GM21360 (cell line): ENCODE measurements at regions not wholly inside any gene's neighbourhood (a gene's known extent, or its start where the extent isn't known, plus 50 kb on each side); places are given as distances from the start of the nearest gene placed in this dataset.

Source experiments
- ATAC-seq: cut with Tn5 transposase; IDR thresholded peaks from one replicate; pipeline ENCODE4 v1.9.1; 2021; ENCODE audit warnings: mild to moderate bottlenecking, moderate library complexity; ENCODE audit not compliant: unreplicated experiment

DNA sequence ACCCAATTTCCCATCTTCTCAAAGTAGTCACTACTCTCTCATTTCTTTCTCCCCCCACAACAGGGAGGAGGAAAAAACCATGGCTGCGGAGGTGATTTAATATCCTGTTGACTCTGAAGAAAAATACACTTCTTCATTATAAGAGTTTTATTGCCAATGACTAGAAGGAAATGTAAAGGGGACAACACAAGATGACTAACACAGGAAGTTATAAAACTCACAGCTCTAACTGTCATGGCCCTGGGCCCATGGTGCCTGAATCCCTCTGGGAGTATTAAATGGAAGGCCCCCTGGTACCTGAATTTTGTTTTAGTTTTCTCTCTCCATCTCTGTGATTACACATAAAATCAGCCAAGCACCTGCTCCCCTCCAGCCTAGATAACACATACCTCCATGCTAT lies 352.8 kb upstream of the FAT3 start:
- ATAC-seq, result no peak

DNA sequence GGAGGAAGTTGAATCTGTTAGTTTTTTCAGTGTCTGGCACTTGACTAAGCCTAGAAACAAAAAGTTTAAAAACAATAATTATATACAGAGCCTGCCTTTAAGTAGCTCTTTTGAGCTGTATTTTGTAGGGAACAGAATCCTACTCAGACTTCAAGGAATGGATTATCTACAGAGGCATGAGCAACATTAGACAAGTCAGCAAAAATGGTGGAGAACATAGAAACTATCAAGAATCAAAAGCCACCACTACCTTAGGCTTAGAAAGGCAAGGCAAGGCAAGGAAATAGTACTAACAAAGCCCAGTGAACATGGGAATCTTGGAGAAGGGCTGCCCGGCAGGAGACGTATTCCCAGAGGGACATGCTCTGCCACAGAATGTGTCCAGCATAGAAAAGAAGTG lies 353.6 kb upstream of the FAT3 start:
- no peak for ATAC-seq

DNA sequence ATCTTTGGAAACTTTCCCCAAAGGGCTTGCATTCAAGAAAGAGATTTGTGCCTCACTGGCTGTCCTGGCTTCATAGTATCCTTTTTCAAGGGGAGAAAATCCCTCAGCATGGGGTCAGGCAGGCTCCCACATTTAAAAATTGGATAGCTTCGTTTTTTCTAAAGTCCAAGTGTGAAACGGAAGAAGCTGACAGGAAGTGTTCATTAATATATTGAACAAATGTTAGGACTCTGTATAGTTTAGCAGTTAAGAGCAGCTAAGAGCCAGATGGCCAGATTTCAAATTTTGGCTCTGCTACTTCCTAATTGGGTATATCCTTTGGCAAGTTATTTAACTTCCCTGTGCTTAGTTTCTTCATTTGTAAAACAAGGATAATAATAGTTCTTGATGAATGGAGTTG lies 354.9 kb upstream of the FAT3 start:
- no peak for ATAC-seq

DNA sequence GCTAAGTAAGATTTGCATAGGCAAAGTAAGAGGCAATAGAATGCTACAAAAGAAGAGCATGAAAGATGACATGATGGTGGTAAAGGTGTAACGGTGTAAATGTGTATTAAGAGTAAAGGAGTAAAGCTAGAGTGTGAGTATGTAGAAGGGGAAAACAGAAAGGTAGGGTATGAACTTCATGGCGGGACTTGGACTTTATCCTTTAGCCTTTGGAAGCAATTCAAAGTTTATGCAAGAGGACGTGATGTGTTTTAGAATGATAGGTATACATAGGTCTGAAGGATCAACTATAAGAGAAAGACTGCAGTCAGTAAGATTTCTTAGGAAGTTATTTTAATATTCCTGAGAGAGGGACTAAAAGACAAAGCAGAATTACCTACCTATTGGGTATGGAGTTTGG lies 358.0 kb upstream of the FAT3 start:
- no peak for ATAC-seq

DNA sequence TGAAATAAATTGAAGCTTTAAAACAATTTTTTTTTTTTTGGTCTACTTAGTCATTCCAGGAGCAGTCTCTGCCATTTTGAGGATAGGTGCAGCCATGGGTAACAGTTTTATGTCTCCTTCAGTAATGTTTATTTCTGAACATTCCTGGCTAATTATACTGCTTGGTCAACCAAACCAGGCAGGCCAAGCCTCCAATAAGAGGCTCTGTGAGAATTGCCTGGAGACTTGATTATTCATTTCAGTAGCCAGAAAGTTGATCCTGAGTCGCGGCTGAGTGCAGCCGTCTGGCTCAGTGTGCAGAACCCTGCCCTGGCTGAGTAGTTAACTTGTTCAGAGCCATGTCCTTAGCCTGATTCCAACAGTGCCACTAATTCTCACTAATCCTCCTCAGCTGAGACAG lies 364.0 kb upstream of the FAT3 start:
- ATAC-seq, result no peak

DNA sequence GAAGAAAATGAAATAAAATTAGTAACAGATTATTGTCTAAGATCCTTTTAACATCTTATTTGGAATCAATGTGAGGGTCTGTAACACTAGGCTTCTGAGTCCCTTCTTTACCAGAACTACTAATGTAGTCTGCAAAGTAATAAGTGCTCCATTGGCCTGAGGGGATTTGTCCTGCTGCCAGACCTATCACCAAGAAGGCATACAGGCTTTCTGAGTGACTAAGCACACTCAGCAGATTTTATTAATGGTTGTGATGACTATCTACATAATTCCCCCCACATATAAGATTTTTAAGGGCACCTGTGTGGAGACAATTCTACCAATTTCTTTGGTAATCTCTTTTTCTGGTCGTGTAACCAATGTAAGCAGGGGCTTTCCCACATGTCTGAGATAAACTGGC lies 365.0 kb upstream of the FAT3 start:
- ATAC-seq, result no peak

DNA sequence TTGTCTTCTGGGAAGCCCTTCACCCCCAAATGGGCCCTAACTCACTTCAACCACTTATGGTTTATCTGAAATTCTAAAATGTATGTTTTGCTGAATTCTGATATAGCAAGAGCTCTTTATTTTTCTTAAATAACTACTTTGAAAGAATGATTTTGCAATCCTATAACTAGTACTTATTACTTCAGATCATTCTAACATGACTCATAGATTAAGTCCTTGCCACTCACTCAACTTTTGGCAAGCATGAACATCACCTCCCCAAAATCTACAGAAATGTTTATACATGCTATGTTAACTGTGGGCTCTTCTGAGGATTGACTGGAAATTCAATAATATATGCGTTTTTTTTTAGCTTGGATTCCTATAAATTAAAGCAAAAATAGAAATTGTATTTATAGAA lies 367.4 kb upstream of the FAT3 start:
- ATAC-seq, result no peak

DNA sequence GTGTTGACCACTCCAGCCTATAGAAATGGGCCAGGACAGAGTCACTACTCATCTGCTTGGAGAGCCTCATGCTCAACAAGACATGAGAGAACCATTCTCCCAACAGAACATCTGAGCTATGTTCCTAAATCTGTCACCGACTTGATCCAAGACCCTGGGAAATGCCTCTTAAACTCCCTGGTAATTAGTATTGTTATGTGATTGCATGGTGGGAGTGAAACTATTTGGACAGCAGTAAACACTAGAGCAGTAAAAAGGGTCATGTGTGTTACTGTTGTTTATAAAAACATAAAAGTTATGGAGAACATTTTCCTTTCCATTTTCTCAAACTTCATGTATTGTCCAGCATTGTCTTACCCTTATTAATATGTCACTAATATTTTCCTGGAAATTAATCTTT lies 369.8 kb upstream of the FAT3 start:
- no peak for ATAC-seq

DNA sequence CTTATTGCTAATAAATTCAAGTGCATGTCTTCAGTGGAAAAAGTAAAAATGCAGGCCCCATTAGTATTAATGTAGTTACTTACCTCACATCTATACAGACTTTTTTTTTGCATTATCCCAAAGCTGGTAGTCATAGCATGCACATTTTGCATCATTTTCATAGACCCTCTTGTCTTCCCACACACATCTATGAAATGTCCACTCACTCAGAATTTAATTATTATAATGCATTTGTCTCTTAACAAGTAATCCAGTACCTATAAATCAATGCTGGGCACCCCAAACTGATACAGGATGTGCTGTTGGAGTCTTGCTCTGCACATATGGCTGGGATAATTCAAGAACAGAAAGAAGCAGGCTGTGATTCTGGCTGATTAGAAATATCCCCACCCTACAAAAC lies 370.4 kb upstream of the FAT3 start:
- ATAC-seq, result no peak

DNA sequence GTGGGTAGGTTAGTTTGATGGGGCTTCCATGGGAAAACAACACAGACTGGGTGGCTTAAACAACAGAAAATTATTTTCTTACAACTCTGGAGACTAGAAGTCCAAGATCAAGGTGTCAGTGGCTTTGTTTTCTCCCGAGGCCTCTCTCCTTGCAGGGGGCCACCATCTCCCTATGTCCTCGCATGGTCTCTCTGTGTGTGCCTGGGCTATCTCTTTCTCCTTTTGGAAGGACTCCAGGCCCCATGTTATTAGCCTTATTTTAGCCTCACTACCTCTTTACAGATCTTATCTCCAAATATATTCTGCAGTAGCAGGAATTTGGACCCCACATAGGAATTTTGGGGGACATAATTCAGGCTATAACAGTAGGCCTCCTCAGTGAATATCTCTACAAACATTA lies 372.7 kb upstream of the FAT3 start:
- ATAC-seq, result no peak

DNA sequence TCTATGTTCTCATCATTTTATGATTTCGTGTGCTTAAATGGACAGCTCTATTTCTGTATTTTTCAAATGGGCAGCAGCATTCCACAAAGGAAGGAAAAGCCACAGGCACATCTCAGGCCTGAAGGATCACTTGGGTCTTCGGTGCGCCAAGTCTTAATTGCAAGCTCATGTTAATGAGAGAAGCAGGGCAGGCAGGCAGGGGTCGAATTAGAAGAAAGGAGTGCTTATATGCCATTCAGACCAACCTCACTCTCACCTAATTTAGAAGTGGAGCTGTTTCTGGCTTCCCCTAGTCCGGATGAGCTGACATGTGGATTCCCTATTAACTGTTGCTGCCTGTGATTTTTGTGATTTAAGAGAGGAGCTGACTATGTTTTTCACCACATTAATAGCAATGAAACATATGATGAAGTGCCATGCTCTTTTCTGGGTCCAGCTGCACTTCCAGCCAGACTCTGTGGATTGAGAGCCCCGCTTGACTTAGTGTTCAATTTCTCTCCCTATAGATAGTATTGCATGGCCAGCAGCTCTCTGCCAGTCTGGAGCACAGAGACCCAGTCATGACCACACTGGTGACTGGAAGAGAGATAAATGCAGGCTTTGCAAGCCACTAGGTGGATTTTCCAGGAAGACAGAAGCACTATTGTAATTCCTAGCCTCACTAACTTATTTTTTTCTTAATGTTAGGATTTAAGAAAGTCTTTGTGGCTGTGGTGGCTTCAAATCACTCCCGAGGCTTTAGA lies 373.9 kb upstream of the FAT3 start:
- ATAC-seq, result no peak

DNA sequence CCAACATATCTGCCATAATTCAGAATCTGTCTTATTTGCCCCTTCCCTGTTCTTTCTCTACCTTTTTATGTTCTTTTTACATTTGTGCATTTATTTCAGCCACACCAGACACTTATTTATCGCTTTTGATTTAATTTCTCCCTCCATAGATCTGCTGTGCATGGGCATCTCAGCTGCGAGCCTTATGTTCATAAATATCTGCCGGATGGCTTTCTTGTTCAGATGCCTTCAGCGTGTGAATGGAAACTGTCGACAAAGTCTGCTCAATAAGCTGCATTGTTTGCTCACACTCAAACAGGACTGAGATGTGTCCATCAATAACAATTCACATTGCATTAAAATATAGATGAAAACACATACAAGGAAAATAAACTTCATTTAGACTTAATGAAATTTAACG lies 374.6 kb upstream of the FAT3 start:
- no peak for ATAC-seq

DNA sequence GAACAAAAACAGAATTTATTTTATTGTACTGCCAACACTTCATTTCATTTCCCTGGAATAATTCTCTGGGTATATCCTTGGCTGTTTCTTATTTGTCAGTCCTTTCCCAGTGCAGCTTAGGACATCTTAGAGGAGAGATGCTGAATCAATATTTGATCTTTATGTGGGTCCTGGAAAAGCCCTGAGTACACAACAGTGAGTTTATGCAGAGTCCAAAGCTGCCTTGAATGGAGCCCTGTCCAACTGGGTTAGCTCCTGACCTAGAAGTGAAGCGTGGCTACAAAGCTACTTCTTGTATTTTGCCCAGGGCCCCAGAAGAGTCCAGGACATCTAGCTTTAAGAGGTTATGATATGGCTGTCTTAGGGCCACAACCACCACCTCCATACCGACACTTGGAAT lies 378.0 kb upstream of the FAT3 start:
- no peak for ATAC-seq

DNA sequence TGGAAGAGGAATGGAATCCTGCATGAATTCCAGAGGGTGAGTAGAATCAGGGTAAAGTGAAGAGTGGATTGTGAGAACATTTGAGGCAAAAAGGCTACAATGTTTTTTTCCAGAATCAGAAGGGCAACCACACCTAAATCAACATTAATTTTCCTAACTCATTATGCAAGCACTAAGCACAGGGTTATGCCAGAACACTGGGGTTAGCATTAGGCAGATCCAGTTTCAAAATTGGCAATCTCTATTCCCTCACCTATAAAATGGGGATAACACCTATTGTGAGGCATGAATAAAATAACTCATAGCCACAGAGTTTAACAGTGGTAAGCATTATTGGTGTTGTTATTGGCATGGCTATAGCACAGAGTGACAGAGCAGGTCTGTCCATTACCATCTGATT lies 378.6 kb upstream of the FAT3 start:
- ATAC-seq, result no peak

DNA sequence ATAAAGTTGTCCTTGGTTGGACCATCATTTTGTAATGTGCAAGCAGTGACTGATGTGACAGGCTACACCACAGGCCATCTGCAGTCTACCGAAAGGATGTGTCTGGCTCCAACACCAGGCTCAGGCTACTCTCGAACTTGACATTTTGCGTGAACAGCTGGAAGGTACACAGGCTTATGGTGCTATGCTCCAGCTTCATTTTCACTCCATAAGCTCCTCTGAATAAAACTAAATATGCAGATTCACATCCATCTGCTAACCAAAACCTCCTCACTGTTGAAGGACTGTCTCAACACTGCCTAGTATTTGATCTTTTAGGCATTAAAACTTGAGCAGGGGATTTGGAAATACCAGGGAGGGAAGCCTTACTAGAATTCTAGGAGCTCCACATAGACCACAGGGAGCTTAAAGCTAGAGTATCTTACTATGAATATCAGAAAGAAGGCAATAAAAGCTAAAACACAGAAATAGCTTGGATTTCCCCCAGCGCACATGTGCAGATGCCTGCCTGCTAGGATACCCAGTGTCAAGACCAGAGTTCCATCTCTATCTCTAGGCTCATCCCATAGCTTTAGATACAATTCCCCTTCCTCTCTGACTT lies 383.9 kb upstream of the FAT3 start:
- ATAC-seq, result no peak

DNA sequence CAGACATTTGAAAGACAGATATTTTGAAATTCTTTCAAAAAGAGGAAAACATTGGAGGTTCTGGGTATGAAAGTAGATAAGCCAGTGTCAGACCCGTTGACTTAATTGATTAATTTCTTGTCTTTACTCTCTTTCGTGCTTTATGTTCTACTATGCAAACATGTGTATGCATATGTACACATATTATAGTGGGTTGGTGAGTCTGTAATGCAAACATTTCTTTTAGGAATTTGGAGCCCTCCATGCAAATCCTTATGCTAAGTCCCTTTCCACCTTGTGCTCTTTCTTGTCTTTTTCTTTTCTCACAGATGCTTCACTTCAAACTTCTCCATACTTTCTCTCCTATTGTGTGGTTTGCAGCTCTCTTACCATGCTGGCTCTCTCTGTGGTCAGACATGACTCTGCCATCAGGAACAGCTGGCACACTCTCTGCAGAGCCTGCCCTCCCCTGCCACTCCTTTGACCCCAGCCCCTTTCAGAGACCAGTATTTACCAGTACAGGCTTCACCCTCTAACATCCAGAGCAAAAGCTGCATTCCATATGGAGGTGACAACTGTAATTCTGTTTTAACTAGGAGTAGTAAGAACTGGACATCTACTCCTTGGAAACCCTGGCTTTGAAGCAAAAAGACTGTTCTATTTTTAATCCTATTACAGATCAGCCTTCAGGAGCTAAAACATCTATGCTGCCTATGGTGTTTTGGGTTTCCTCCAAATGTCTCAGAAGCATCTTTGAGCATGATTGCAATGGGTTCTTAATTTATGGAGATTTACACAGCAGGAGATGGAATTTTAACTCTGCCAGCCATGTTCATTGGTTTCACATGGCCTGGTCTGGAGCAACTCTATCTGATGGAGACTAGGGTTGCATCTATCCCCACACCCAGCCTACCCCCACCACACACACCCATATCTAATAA lies 386.9 kb upstream of the FAT3 start:
- ATAC-seq, result no peak

DNA sequence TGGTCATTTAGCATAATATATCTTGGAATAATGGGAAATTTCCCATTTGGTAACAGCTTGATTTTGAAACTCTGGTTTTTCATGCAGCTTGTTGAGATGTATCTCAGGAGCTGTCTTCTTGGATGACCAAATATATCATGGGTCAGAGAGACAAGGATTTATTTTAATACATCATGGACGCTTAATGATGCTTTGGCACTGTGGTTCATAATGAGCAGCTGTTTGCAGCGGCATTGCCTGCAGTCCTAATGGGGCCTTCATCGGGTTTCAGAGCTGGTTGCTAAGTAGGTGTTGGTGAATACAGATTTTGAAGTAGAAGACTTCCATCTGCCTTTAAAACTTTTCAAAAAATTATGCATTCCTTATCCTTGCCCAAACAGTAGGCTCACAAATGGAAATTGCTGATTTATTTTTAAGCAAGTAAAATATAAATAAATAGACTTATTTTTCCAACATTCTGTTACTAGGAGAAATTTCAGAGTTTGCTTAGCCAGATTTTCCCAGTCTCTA lies 389.5 kb upstream of the FAT3 start:
- no peak for ATAC-seq

DNA sequence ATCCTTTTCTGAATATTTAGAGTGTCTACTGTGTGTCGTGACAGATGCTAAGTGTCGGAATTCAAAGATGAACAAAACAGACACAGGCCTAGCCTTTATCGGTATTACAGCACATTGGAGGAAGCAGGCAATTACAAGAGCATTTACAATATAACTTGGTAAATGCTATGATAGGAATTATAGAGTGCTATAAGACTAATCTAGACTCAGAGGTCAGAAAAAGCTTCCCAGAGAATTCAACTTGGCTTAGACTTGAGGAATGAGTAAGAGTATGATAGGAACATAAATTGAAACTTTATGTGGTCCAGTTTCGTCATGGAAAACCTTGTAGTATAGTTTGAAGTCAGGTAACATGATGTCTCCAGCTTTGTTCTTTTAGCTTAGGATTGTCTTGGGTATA lies 395.7 kb upstream of the FAT3 start:
- no peak for ATAC-seq

DNA sequence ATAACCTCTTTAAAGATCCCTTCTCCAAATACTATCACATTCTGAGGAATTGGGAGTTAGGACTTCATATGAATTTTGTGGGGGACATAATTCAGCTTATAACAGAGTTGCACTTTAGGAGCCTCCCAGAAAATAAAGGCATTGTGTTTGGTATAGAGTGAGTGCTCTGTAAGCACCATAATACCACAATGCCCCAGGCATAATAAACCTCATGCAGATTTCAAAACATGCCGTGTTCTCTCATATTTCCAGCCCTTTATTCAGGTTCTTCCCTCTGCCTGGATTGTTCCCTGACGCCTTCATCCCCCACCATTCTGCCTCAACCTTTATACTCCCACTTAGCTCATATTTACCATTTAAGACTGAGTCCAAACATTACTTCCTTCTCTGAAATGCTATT lies 398.8 kb upstream of the FAT3 start:
- no peak for ATAC-seq

DNA sequence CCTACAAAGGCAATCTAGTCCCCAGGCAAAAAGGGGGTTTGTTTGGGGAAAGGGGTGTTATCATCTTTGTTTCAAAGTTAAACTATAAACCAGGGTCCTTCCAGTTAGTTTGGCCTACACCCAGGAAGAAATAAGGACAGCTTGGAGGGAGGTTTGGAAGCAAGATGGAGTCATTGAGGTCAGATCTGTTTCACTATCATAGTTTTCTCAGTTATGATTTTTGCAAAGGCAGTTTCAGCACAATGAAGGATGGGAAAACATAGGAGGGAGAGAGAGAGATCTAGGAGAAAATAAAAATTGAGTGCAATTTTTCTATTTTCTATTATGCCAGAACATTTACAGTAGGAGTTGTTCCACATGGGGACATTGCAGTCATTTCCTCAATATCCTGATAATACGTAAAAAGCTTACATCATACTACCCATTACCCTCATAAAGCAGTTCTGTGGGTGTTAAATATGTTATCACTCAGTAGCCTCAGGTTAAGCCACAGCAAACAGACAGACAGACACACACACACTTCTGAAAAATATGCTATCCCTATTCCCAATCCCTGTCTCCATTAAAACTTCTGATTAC lies 401.3 kb upstream of the FAT3 start:
- no peak for ATAC-seq

DNA sequence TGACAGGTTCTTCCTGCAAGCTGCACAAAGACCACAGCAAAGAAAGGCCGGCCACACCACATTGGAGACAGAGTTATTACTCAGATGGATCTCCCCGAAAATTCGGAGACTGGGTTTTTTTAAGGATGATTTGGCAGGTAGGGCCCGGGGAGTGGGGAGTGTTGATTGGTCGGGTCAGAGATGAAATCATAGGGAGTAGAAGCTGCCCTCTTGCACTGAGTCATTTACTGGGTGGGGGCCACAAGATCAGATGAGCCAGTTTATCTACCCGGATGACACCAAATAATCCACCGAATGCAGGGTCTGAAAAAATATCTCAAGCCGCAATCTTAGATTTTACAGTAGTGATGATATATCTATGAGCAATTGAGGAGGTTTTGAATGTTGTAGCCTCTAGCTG lies 401.8 kb upstream of the FAT3 start:
- ATAC-seq, result no peak
